GM19455 (cell line): ENCODE measurements at regions not wholly inside any gene's neighbourhood (a gene's known extent, or its start where the extent isn't known, plus 50 kb on each side); places are given as distances from the start of the nearest gene placed in this dataset.

Experiments
- ATAC-seq: cut with Tn5 transposase; IDR thresholded peaks from one replicate; pipeline ENCODE4 v1.9.1; 2021; ENCODE audit not compliant: unreplicated experiment

DNA sequence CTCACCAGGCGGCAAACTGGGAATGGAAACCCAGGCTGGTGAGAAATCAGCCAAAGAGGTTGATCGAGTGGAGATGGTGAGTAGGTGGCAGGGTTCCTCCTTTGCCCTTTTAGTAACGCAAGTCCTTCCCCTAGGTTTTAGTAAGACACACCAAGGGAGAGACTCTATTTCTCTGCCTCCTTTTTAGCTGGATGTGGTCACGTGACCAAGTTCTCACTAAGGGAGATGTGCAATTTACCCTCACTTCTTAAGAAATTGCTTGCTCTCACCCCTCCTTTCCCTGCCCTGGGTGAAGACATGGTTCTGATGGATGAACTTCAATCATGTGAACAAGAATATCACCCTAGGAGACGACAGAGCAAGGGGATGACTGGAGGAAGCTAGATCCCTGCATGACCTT lies 99.8 kb upstream of the FOXF1 start:
- no peak for ATAC-seq

DNA sequence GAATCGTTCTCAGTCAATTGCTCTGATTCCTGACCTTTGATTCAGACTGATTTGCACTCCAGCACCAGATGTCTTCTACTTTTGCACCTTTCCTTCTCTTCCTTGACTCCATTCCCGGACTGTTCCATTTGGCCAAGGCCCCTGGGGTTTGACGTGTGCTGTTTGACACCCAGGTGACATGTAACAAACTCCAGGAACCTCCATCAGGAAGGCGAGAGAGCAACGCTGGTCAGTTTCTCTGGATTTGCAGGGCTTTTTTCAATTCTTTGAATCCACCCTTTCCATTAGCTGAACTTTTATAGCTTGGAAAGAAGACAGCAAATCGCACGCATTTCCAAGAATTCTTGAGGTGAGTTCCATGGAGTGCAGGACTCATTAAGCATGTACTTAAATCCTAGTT lies 98.4 kb upstream of the FOXF1 start:
- no peak for ATAC-seq

DNA sequence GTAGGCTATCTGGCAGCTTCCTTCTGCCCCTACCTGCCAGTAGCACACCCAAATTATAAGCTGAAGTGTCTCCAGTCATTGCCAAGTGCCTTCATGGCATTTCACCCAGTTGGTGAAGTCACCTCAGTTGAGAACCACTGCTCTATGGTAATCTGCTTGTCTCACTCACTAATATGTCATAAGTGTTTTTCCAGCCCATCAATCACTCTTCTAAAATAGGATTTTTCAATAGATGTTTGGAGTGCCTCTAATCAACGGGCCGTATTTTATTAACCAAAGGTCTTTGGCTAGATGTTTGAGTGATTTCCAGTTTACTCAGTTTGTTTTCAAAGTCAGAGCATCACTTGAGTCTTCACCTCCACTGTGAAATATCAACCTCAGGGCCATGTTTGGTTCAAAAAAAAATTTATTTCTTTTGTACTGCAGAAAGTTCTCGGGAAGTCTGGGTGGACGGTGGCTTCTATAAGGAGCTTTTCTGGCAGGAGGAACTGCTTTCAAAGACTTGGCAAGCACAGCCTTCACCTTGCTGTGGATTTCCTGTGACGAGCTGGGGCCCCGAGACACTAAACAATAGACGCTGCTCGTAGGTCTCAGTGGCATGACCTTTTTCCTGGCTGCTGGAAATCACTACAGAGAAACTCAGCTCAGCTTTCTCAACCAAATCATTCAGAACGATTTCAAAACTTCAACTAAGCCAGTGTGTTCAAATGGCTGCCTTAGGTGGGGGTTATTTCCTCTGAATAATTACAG lies 95.2 kb upstream of the FOXF1 start:
- no peak for ATAC-seq

DNA sequence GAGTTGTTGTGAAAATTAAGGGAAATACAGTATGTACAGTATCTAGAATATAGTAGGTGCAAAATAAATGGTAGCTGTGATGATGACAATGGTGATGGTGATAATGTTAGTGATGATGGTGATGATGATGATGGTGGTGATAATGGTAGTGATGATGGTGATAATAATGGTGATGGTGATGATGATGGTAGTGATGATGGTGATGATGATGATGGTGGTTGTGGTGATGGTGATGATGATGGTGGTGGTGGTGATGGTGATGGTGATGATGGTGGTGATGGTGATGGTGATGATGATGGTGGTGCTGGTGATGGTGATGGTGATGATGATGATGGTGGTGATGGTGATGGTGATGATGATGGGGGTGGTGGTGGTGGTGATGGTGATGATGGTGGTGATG lies 91.3 kb upstream of the FOXF1 start:
- no peak for ATAC-seq

DNA sequence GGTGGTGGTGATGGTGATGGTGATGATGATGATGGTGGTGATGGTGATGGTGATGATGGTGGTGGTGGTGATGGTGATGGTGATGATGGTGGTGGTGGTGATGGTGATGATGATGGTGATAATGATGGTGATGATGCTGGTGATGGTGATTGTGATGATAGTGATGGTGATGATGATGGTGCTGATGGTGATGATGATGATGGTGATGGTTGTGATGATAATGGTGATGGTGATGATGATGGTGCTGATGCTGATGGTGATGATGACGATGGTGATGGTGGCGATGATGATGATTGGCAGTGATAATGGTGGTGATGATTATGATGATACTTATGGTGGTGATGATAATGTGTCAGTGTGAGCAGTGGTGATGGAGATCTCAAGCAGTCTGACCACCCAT lies 90.8 kb upstream of the FOXF1 start:
- ATAC-seq, result no peak

DNA sequence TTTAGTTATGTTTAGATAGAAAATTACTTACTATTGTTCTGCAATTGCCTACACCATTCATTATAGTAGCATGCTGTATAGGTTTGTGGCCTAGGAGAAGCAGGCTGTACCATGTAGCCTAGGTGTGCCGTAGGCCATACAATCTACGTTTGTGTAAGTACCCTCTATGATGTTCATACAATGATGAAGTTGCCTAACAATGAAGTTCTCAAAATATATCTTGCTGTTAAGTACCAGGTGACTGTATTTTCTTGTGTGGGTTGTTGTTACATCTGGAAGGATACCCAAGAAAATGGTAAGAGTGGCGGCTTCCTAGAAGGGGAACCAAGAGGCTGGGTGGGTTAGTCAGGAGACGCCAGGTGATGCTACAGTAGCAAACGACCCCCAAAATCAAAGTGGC lies 88.3 kb upstream of the FOXF1 start:
- ATAC-seq, result no peak

DNA sequence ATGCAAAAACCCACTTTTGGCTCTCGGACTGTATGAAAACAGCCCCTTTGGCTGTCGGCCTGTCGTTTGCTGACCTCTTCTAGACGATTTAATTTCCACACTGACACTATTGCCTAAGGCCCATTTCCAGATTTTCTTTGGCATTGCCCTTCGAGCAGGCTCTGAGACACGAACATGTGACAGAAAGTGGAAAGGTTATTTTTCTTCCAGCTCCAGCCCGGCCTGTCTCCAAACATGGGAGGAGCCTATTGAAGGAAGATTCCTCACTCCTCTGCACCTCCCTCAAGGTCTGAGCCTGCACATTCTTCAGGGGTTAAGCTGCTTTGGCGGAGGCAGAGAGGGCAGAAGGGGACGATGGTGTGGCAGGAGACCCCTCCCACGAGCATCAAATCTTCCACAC lies 85.9 kb upstream of the FOXF1 start:
- no peak for ATAC-seq

DNA sequence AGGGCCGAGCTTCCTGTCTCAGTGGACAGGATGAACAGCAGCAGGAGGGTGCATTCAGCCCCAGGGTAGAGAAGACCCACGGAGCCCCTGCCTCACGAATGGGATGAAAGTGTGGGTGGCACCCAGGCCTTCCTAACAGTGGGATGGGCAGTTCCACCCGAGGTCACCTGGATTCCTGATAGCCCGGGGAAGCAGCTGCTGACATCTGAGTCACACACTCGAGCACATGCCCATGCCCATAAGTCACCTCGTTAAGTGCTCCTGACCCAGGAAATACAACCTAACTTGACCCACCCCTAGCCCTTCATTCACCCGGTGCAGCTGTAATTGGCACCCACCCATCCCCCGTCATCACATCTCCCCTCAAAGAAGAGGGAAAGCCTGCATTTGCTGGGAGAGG lies 85.3 kb upstream of the FOXF1 start:
- ATAC-seq, result no peak

DNA sequence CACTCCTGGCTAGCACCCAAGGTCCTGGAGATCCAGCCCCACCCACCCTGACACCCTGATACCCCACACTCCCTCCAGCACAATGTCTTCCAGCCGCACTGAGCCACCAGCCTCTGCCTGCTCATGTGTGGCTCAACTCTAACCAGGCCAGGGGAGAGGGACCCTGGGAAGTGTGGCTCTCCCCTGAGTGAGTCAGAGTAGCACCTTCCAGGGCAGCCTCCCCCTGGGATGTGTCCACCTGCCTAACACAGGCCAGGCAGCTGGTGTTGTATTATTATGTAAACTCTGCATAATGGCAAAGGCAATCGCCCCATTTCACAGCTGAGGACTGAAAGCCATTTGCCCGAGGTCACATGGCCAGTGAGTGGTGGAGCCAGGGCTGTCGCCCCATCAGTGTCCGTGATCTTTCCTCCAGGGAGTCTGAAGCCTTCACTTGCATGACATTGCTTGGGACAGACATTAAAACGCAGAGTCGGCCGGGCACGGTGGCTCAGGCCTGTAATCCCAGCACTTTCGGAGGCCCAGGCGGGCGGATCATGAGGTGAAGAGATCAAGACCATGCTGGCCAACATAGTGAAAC lies 84.2 kb upstream of the FOXF1 start:
- no peak for ATAC-seq

DNA sequence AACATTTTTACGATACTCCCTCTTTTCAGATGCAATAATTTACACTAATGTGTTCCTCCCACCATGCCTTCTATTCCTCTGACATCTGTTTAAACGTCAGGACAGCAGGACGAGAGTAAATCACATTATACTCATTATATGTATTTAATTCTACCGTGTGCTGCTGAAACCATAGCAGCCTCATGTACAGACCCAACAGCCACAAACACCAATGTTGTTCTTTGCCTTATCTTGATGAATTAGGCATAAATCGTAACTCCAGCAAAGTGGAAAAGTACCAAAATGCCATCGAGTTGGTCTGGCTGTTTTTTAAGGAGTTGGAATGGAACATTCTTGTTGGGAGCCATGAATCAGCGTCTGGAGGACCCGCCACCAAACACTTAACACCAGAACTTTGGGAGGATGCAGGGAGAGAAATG lies 82.9 kb upstream of the FOXF1 start:
- no peak for ATAC-seq

DNA sequence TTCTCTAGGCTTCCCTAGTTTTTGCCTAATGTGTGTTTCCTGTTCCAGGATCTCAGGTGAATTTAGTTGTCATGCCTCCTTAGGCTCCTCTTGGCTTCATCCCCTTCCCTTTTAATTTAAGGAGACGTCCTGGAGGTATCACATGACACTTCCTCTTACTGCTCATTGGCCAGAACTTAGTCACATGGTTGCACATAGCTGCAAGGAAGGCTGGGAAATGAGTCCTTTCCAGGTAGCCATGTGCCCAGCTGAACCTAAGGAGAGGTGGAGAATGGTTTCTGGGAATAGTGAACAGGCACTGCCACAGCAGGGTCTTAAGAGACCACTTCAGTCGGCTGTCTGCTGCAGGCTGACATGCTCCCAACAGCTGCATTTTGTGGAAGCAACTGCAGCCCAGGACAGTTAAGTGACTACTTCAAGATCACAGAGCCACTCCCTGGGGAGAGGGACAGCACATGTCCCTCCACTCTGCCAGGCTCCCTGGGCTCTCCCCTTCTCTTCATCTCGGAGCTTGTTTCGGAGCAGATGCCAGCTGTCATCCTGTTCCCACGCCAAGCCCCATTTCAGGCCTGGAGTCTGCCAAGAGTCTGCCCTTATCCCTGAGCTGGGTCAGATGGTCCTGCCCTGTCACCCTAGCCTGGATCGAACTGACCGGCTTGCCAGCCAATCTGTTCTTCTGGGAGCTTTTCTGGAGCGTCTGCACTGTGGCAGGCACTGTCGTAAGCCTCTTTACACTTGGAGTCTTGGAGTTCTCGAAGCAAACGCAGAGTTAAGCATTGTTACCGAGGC lies 81.4 kb upstream of the FOXF1 start:
- ATAC-seq, result no peak

DNA sequence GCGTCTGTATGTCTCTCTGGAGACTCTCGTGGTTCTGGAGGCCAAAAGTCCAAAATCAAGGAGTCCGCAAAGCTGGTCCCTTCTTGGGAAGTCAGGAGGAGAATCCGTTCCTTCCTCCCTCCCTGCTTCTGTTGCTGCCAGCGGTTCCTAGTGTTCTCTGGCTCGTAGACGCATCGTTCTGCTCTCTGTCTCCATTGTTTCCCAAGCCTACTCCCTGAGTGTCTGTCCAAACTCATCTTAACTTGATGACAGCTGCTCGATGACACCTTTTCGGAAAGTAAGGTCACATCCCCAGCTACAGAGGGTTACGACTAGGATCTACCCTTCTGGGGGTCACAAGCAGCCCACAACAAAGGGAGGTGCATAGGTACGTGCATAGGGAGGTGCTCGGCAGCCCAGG lies 80.7 kb upstream of the FOXF1 start:
- no peak for ATAC-seq

DNA sequence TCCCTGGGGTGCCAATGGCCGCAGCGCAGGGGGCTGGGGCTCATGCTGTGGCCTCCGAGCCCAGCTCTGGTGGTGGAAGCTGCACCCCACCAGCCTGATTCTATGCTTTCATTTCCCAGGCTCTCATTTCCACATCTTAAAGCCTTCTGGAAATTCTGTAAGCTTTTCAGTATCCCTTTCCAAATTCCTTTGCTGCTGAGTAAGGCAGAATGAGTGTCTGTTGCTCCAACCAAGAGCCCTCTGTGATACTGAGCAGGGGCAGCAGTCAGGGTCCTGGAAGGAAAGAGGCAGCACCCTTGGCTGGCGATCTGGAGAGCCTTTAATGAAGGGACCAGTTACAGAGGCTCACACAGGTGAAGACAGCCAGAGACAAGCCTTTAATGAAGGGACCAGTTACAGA lies 79.5 kb upstream of the FOXF1 start:
- no peak for ATAC-seq

DNA sequence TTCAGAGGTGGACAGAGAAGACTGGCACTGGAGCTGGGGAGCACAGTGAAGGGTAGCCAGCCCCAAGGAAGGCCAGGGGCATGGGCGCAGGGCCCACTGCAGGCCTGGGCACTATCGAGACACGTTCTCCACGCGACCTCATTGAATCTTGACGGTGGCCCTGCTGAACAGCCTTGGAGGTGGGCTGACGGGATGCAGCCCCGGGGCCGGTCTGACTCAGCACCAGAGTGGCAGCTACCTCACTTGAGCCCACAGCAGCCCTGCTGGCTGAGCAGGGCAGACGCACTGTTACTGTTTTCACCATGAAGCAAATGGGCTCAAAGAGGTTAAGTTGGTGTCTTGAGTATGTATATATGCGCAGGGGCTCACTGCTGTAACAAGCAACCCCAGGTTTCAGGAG lies 78.8 kb upstream of the FOXF1 start:
- no peak for ATAC-seq

DNA sequence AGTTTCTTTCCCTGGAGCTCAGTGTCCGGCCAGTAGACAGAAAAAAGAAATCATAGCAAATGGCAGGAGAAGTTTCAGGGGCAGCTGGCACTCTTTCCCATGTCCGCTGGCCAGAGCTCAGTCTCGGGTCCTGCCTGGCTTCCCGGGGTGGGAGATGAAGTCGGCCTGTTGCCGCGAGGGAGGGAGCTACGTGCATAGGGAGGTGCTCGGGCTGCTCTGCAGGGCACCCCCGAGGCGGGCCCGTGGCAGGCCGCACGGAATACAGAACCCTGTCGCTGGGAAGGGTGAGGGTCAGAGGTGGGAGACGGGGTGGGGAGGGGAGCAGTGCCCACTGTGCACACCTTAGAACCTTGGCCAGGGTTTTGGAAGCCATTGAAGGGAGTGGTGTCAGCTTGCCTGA lies 78.3 kb upstream of the FOXF1 start:
- ATAC-seq, result no peak

DNA sequence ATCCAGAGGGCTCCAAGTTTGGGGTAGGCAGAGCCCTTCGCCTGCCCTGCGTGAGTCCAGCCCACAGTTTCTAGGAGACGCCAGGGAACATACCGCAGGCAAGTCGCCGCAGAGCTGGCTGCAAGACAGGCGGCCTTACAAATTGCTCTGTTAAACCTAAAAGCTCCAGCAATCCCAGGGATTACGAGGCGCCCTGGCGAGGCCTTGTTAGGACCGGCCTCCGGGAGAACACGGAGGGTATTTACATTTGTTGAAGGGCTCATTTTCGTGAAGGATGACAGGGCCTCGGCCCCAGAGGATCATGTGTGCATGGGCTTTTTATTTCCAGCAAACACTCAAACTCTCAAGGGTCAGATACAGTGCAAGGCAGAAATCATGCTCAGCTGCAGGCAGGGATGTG lies 77.6 kb upstream of the FOXF1 start:
- ATAC-seq, result no peak

DNA sequence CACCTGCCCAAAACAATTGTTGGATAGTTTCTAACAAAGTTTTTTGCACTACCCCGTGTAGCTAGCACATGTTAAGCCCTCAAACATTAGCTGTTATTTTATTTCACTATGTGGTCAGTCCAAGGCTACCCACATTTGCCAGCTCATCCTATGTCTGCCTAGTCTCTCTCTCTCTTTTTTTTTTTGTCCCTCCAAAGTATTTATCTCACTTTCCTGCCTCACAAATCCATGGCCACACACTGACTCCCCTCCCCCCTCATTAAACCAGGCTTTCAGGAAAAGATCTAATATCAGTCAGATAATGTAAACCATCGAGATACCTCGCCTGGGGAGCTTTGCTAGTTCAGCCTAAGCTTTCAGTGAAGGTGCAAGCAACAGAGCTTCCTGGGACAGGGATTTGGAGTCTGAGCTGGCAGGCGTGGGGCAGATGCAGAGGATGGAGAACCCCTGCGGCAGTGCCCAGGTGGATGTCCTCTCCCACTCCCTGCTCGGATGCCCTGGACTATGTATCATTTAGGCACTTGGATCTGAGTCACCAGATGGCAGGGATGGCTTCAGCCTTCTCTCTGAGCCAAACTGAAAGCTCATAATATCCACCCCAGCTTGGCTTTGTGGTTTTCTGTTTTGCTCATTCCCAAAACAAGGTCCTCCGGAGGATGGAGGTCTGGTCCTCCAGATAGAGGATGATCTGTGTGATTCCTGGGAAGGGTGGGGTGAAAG lies 73.7 kb upstream of the FOXF1 start:
- ATAC-seq, result no peak

DNA sequence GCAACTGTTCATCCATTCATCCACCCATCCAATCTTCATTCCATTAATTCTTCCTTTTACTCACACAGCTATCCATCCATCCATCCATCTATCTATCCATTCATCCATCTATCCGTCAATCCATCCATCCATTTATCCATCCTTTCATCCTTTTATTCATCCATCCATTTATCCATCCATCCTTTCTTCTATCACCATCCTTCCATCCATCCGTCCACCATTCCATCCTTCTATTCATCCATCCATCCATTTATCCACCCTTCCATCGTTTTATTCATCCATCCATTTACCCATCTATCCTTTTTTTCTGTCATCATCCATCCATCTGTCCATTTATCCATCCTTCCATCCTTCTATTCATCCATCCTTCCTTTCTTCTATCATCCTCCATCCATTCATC lies 73.0 kb upstream of the FOXF1 start:
- ATAC-seq, result no peak

DNA sequence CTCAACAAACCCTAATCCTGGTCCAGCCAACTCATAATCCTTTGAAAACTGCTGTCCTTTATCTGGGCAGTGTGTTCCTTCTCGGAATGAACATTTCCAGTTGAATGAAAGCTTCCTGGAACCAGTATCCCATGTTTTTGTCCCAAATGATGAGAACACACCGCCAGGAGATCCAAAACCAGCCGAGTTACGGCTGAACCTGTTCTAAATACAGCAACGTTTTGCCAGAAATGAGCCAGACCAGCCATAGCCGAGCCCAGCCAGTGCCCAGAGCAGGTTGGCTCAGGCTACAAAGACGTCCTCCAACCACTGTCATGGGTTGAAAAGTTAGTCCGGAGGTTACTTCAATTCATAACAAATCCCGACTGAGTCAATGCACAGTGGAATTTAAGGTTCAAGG lies 67.6 kb upstream of the FOXF1 start:
- ATAC-seq, result no peak

DNA sequence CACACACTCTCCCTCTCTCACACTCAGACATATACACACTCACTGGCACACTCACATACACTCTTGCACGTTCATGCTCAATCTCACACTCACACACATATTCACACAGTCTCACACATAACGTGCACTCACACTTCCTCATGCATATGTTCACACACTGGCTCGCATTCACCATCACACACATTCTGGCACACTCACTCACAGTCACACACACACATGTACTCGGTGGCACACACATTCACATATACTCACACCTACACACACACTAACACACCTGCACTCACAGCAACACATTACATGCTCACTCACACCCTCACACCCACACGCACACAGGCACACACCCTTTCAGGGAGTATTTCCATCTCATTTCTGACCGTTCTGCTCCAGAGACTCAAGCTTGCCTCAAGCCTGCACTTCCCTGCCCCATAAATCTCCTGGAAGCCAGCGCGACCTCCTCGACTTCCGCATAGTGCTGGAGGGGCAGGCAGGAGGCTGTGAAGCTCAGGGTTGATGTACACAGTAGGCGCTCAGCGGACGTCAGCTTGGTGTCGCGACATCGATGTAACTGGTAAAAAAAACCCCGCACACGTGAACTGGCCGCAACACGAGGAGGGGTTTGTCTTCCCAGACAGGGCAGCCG lies 66.7 kb upstream of the FOXF1 start:
- ATAC-seq, result no peak

DNA sequence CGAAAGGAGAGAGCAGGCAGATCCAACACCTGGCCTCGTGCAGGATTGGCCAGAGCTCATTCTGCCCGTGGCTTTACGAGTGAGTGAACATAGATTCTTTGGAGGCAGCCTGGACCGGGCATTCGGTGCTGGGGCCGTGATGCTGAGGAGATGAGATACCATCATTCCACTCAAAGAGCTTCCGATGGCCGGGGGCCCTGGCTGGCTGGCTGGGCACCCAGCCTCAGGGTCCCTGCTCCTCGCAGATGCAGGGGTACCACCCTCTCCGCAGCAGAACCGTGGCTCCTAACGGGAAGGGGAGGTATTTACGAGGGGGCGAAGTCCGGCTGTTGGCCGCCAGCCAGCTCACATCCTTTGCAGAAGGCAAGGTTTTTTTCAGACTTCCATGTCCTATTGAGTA lies 66.1 kb upstream of the FOXF1 start:
- no peak for ATAC-seq
